ENCODE measurements at regions not wholly inside any gene's neighbourhood (a gene's known extent, or its start where the extent isn't known, plus 50 kb on each side); places are given as distances from the start of the nearest gene placed in this dataset.

DNA sequence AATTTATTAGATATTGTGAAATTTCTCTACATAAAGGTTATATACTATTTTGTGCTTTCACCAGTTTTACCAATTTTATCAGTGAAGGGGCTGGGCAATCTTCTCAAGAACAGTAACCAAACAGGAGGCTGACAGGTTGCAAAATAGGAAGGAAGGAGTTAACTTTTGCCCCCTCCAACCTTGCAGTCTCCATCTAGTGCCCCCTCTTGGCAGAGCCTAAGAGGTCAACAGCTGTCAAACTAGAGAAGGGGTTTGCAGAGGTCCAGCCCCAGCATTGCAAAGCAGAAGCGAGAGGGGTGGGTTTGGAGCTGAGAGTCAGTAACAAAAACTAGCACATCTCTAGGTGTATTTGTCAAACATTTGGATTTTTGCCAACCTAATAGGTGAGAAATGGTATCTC is 391.0 kb downstream of the CDC5L start:
- no peak for DNase-seq (ENCODE audit: low read depth in 6 of 9, low spot score in 9 of 9)
- no peaks in the 10 kb centered on the region for H3K27me3 ChIP-seq (ENCODE audit: control insufficient read depth in 2 of 2, insufficient read depth in 1 of 2, low read length in 1 of 2)
- no peaks in the 10 kb centered on the region for H3K9me3 ChIP-seq (ENCODE audit: control insufficient read depth in 2 of 2, insufficient read depth in 1 of 2, low read length in 1 of 2)
- no peak overlapping the region for H3K4me3 ChIP-seq (ENCODE audit: low read length in 2 of 2)
- WGBS: 96% methylated on average over 1 of the region's 1 CpG
- H3K4me1 ChIP-seq (ENCODE audit: control insufficient read depth in 2 of 2, insufficient read depth in 2 of 2, low read length in 2 of 2): no peaks in the 10 kb centered on the region
- H3K27ac ChIP-seq (ENCODE audit: low read depth in 1 of 2, low read length in 1 of 2): no peak overlapping the region
- no peaks in the 10 kb centered on the region for H3K36me3 ChIP-seq (ENCODE audit: control insufficient read depth in 2 of 2, insufficient read depth in 2 of 2, low read length in 1 of 2)
